ENCODE measurements at regions not wholly inside any gene's neighbourhood (a gene's known extent, or its start where the extent isn't known, plus 50 kb on each side); places are given as distances from the start of the nearest gene placed in this dataset.

DNA sequence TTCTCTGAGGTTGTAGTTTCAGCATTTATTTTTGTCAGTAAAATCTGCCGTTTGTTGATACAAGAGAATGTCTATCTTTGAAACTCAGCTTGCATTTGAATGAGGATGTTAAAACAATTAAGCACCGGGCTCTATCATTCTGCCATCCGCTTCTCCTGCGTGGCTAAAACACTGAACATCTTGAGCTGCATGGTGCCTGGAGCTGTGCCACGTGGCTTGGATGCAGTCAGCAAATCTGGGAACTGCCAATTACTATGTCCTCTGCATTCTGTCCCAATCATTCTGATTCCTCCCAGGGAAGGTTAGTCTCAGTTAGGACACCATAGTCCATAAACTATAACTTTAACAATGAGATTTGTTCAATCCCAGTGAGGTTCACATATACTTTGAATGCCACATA is 598.4 kb downstream of the FBXO15 start:
- Histone ChIP-seq H3K4me3 (ENCODE audit: low read depth, low read length) (no peak overlapping the region), H4K91ac (ENCODE audit: low read depth, low read length) (no peak overlapping the region), H3K4me1 (ENCODE audit: control insufficient read depth in 1 of 2, insufficient read depth in 2 of 2, low read length in 2 of 2) (no peaks in the 10 kb centered on the region), H3K9ac (ENCODE audit: low read length) (no peak overlapping the region), H3K4me2 (ENCODE audit: low read length) (no peak overlapping the region), H3K18ac (ENCODE audit: low read length) (no peak overlapping the region), H3K14ac (ENCODE audit: low read length) (no peak overlapping the region), H4K8ac (ENCODE audit: low read depth, low read length) (no peak overlapping the region), H3K79me1 (ENCODE audit: low read length) (no peaks in the 10 kb centered on the region), H2BK120ac (ENCODE audit: insufficient read depth, low read length, poor library complexity) (no peak overlapping the region), H3K27ac (ENCODE audit: low read depth, low read length) (no peak overlapping the region), H3K9me3 (ENCODE audit: insufficient read depth, low read depth, low read length) (no peaks in the 10 kb centered on the region), H3K36me3 (ENCODE audit: control insufficient read depth in 1 of 2, insufficient read depth in 2 of 2, low read length in 2 of 2) (no peaks in the 10 kb centered on the region), H3K27me3 (ENCODE audit: insufficient read depth, low read length) (no peaks in the 10 kb centered on the region), H2BK12ac (ENCODE audit: low read length) (no peak overlapping the region), H3K79me2 (ENCODE audit: control insufficient read depth, insufficient read depth, low read length, poor library complexity) (no peaks in the 10 kb centered on the region), H2BK5ac (ENCODE audit: low read depth, low read length, poor library complexity) (no peak overlapping the region), H2AFZ (ENCODE audit: insufficient read depth, low read length, poor library complexity) (no peak overlapping the region), H2AK5ac (ENCODE audit: low read length) (no peak overlapping the region), H4K12ac (ENCODE audit: low read depth, low read length) (no peak overlapping the region), H3K4ac (ENCODE audit: low read depth, low read length) (no peak overlapping the region), H3K23ac (ENCODE audit: low read length) (no peak overlapping the region)
- WGBS (ENCODE audit: extremely low coverage, insufficient coverage, insufficient read length) = no CpG with 5 or more reads among the region's 5 CpGs
- no peak for DNase-seq

DNA sequence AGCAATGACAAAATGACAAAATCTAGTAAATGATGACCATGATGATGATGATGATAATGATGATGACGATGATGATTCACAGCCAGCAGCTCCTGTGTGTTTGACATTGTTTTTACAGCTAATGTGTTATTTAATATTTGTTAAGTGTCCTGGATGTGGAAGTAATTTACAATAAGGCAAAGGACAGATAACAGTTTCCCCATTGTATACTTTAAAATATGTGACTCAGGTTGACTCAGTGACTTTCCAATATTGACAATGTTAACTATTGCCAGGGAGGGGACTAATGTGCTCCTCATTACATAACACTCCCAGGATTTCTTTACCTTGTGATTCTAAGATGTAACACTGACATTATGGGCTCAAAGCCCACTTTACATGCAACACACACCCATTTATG is 602.2 kb downstream of the FBXO15 start:
- no peak overlapping the region for H3K14ac ChIP-seq (ENCODE audit: low read length)
- no peaks in the 10 kb centered on the region for H3K36me3 ChIP-seq (ENCODE audit: control insufficient read depth in 1 of 2, insufficient read depth in 2 of 2, low read length in 2 of 2)
- H3K27me3 ChIP-seq (ENCODE audit: insufficient read depth, low read length) = no peaks in the 10 kb centered on the region
- H2BK12ac ChIP-seq (ENCODE audit: low read length) = no peak overlapping the region
- no peak overlapping the region for H2AFZ ChIP-seq (ENCODE audit: insufficient read depth, low read length, poor library complexity)
- H3K79me1 ChIP-seq (ENCODE audit: low read length) = no peaks in the 10 kb centered on the region
- H3K4me3 ChIP-seq (ENCODE audit: low read depth, low read length) = no peak overlapping the region
- H4K12ac ChIP-seq (ENCODE audit: low read depth, low read length) = no peak overlapping the region
- H3K18ac ChIP-seq (ENCODE audit: low read length) = no peak overlapping the region
- no peak overlapping the region for H3K4ac ChIP-seq (ENCODE audit: low read depth, low read length)
- H3K9ac ChIP-seq (ENCODE audit: low read length) = no peak overlapping the region
- H2AK5ac ChIP-seq (ENCODE audit: low read length) = no peak overlapping the region
- no peak overlapping the region for H3K4me2 ChIP-seq (ENCODE audit: low read length)
- H3K27ac ChIP-seq (ENCODE audit: low read depth, low read length) = no peak overlapping the region
- H3K4me1 ChIP-seq (ENCODE audit: control insufficient read depth in 1 of 2, insufficient read depth in 2 of 2, low read length in 2 of 2) = no peaks in the 10 kb centered on the region
- no peak overlapping the region for H4K8ac ChIP-seq (ENCODE audit: low read depth, low read length)
- H2BK120ac ChIP-seq (ENCODE audit: insufficient read depth, low read length, poor library complexity) = no peak overlapping the region
- WGBS (ENCODE audit: extremely low coverage, insufficient coverage, insufficient read length) = no CpG with 5 or more reads among the region's 1 CpG
- no peak overlapping the region for H3K23ac ChIP-seq (ENCODE audit: low read length)
- DNase-seq = no peak
- no peak overlapping the region for H4K91ac ChIP-seq (ENCODE audit: low read depth, low read length)
- H2BK5ac ChIP-seq (ENCODE audit: low read depth, low read length, poor library complexity) = no peak overlapping the region
- H3K9me3 ChIP-seq (ENCODE audit: insufficient read depth, low read depth, low read length) = no peaks in the 10 kb centered on the region
- no peaks in the 10 kb centered on the region for H3K79me2 ChIP-seq (ENCODE audit: control insufficient read depth, insufficient read depth, low read length, poor library complexity)

DNA sequence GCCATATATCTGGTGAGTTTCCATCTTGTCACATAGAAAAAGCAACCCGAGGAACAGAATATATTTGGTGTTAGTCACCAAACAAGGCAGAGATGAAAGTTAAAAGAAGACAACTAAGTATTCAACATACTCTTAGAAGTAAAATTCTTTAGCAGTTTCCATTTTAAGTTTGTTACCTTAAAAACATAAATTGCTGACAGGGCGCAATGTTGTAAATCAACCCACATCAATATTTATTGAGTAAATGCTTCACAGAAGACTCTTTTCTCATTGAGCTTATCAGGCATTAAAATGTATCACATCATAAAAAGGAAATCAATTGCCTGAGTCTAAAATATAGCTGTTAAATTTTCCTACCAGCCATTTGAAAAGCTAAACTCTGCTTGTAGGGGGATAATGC is 603.0 kb downstream of the FBXO15 start:
- Histone ChIP-seq H3K4ac (ENCODE audit: low read depth, low read length) (no peak overlapping the region), H3K36me3 (ENCODE audit: control insufficient read depth in 1 of 2, insufficient read depth in 2 of 2, low read length in 2 of 2) (no peaks in the 10 kb centered on the region), H3K79me1 (ENCODE audit: low read length) (no peaks in the 10 kb centered on the region), H4K8ac (ENCODE audit: low read depth, low read length) (no peak overlapping the region), H3K4me2 (ENCODE audit: low read length) (no peak overlapping the region), H3K79me2 (ENCODE audit: control insufficient read depth, insufficient read depth, low read length, poor library complexity) (no peaks in the 10 kb centered on the region), H3K23ac (ENCODE audit: low read length) (no peak overlapping the region), H2BK5ac (ENCODE audit: low read depth, low read length, poor library complexity) (no peak overlapping the region), H3K9me3 (ENCODE audit: insufficient read depth, low read depth, low read length) (no peaks in the 10 kb centered on the region), H3K27me3 (ENCODE audit: insufficient read depth, low read length) (no peaks in the 10 kb centered on the region), H4K12ac (ENCODE audit: low read depth, low read length) (no peak overlapping the region), H2BK12ac (ENCODE audit: low read length) (no peak overlapping the region), H3K9ac (ENCODE audit: low read length) (no peak overlapping the region), H3K27ac (ENCODE audit: low read depth, low read length) (no peak overlapping the region), H4K91ac (ENCODE audit: low read depth, low read length) (no peak overlapping the region), H2AK5ac (ENCODE audit: low read length) (no peak overlapping the region), H2BK120ac (ENCODE audit: insufficient read depth, low read length, poor library complexity) (no peak overlapping the region), H3K4me3 (ENCODE audit: low read depth, low read length) (no peak overlapping the region), H2AFZ (ENCODE audit: insufficient read depth, low read length, poor library complexity) (no peak overlapping the region), H3K14ac (ENCODE audit: low read length) (no peak overlapping the region), H3K4me1 (ENCODE audit: control insufficient read depth in 1 of 2, insufficient read depth in 2 of 2, low read length in 2 of 2) (no peaks in the 10 kb centered on the region), H3K18ac (ENCODE audit: low read length) (no peak overlapping the region)
- no peak for DNase-seq
- no CpG with 5 or more reads among the region's 2 CpGs for WGBS (ENCODE audit: extremely low coverage, insufficient coverage, insufficient read length)

DNA sequence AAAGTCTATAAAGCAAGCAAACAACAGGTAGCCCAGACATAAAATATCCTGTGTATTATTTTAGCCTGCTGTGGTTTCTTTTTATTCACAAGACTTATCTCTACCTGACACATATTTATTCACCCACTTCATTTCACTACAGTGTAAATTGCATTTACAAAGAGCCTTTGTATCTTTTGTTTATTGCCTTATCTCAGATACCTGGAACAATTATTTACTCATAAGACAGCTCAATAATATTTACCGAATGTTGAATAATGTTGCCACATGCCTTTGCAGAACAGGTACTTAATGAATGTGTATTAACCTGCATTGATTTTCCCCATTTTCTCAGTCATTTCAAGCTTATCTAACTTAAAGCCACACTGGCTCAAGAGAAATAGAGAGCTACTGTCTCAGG is 603.6 kb downstream of the FBXO15 start:
- no peak overlapping the region for H4K8ac ChIP-seq (ENCODE audit: low read depth, low read length)
- H3K79me2 ChIP-seq (ENCODE audit: control insufficient read depth, insufficient read depth, low read length, poor library complexity) = no peaks in the 10 kb centered on the region
- H3K4ac ChIP-seq (ENCODE audit: low read depth, low read length) = no peak overlapping the region
- no peak overlapping the region for H2AFZ ChIP-seq (ENCODE audit: insufficient read depth, low read length, poor library complexity)
- no peaks in the 10 kb centered on the region for H3K79me1 ChIP-seq (ENCODE audit: low read length)
- no peak for DNase-seq
- H3K18ac ChIP-seq (ENCODE audit: low read length) = no peak overlapping the region
- H2BK120ac ChIP-seq (ENCODE audit: insufficient read depth, low read length, poor library complexity) = no peak overlapping the region
- no peak overlapping the region for H2BK5ac ChIP-seq (ENCODE audit: low read depth, low read length, poor library complexity)
- H2AK5ac ChIP-seq (ENCODE audit: low read length) = no peak overlapping the region
- H3K4me2 ChIP-seq (ENCODE audit: low read length) = no peak overlapping the region
- no peaks in the 10 kb centered on the region for H3K9me3 ChIP-seq (ENCODE audit: insufficient read depth, low read depth, low read length)
- no peak overlapping the region for H3K27ac ChIP-seq (ENCODE audit: low read depth, low read length)
- no peaks in the 10 kb centered on the region for H3K4me1 ChIP-seq (ENCODE audit: control insufficient read depth in 1 of 2, insufficient read depth in 2 of 2, low read length in 2 of 2)
- no peak overlapping the region for H3K4me3 ChIP-seq (ENCODE audit: low read depth, low read length)
- H3K36me3 ChIP-seq (ENCODE audit: control insufficient read depth in 1 of 2, insufficient read depth in 2 of 2, low read length in 2 of 2) = no peaks in the 10 kb centered on the region
- no peaks in the 10 kb centered on the region for H3K27me3 ChIP-seq (ENCODE audit: insufficient read depth, low read length)
- H2BK12ac ChIP-seq (ENCODE audit: low read length) = no peak overlapping the region
- no peak overlapping the region for H3K14ac ChIP-seq (ENCODE audit: low read length)
- H3K9ac ChIP-seq (ENCODE audit: low read length) = no peak overlapping the region
- no peak overlapping the region for H3K23ac ChIP-seq (ENCODE audit: low read length)
- H4K91ac ChIP-seq (ENCODE audit: low read depth, low read length) = no peak overlapping the region
- no CpG with 5 or more reads among the region's 1 CpG for WGBS (ENCODE audit: extremely low coverage, insufficient coverage, insufficient read length)
- H4K12ac ChIP-seq (ENCODE audit: low read depth, low read length) = no peak overlapping the region

All from trophoblast cell (in vitro differentiated cells and primary cell).